Subcutaneous abdominal adipose tissue (tissue), 5 donors: ENCODE measurements at regions not wholly inside any gene's neighbourhood (a gene's known extent, or its start where the extent isn't known, plus 50 kb on each side); places are given as distances from the start of the nearest gene placed in this dataset.
A peak's percentile ranks its signal among the peaks of the same experiment; 100 is the strongest.
"Not testable (repeated sequence)": the region's sequence is repeated elsewhere in the genome, so short reads cannot be mapped to it uniquely, and the experiment has no call there.

Source experiments
- H3K27ac ChIP-seq: one replicate; pipeline ENCODE4 v1.7.0; 2013; ENCODE audit warnings: low read depth, mild to moderate bottlenecking, inconsistent platforms, low read length, moderate library complexity
- H3K27me3 ChIP-seq, 5 donors: one replicate each; pipeline ENCODE4 v1.7.0; 2013; ENCODE audit warnings: low read length in 5 of 5, inconsistent platforms in 1 of 5; ENCODE audit not compliant: control insufficient read depth in 5 of 5, insufficient read depth in 4 of 5
- H3K36me3 ChIP-seq, 5 donors: one replicate each; pipeline ENCODE4 v1.7.0; 2013; ENCODE audit warnings: low read length in 5 of 5; ENCODE audit not compliant: control insufficient read depth in 5 of 5, insufficient read depth in 5 of 5
- H3K4me1 ChIP-seq, 5 donors: one replicate each; pipeline ENCODE4 v1.7.0; 2013; ENCODE audit warnings: low read length in 5 of 5, mild to moderate bottlenecking in 3 of 5, moderate library complexity in 1 of 5; ENCODE audit not compliant: control insufficient read depth in 5 of 5, insufficient read depth in 5 of 5
- H3K4me3 ChIP-seq, 5 donors: one replicate each; pipeline ENCODE4 v1.7.0; 2013; ENCODE audit warnings: low read length in 5 of 5, low read depth in 1 of 5
- H3K9ac ChIP-seq, 5 donors: one replicate each; pipeline ENCODE4 v1.7.0; 2013; ENCODE audit warnings: low read length in 5 of 5, mild to moderate bottlenecking in 4 of 5, moderate library complexity in 3 of 5
- H3K9me3 ChIP-seq, 5 donors: one replicate each; pipeline ENCODE4 v1.7.0; 2013; ENCODE audit warnings: low read length in 5 of 5; ENCODE audit not compliant: control insufficient read depth in 5 of 5
- donor health status: healthy.
- donor health status: healthy.
- donor health status: healthy.
- donor health status: healthy.
- donor health status: healthy.

DNA sequence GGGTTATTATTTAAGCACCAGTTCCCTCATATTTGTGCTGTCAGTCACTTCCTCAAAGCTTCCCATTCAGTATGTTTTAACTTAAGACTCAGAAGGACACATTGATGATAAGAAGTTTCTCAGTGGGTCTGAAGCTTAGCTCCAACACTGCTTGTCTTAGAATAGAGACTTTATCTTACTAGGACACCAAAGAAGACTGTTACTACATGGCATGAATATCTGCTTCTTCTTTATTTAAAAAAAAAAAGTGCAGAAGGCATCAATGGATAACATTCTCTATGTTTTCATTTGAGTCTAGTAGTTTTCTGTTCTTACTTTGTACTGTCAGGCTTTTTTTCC lies 404.2 kb downstream of the DAD1 start:
- no peak overlapping the region for H3K9ac ChIP-seq
- H3K27me3 ChIP-seq = no peaks in the 10 kb centered on the region
- no peaks in the 10 kb centered on the region for H3K36me3 ChIP-seq
- no peaks in the 10 kb centered on the region for H3K9me3 ChIP-seq
- no peaks in the 10 kb centered on the region for H3K4me1 ChIP-seq
- no peak overlapping the region for H3K27ac ChIP-seq
- H3K4me3 ChIP-seq = no peak overlapping the region

DNA sequence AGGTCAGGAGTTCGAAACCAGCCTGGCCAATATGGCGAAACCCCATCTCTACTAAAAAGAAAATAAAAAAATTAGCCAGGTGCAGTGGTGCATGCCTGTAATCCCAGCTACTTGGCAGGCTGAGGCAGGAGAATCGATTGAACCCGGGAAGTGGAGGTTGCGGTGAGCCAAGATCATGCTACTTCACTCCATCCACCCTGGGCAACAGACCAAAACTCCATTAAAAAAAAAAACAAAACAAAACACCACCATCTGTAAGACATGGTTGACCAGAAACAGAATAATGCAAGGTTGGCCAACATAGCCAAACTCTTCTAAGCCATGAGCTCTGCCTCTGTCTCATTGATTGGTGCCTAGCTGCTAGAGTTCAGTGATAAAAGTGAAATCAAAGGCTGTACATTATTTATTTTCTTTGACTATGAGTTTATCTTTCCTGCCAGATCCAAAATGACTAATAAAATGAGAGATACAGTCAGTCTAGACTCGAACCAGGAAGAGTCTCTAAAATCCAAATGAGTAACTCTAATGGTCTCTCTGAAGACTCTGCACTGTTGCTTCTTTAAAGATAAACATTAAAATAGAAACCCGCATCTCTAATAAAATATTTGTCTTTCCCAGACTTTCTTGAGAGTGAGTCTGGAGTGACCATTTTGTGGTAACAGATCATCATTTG lies 404.7 kb downstream of the DAD1 start:
- H3K9ac ChIP-seq = no peak overlapping the region
- H3K9me3 ChIP-seq = no peaks in the 10 kb centered on the region
- H3K4me1 ChIP-seq = no peaks in the 10 kb centered on the region

DNA sequence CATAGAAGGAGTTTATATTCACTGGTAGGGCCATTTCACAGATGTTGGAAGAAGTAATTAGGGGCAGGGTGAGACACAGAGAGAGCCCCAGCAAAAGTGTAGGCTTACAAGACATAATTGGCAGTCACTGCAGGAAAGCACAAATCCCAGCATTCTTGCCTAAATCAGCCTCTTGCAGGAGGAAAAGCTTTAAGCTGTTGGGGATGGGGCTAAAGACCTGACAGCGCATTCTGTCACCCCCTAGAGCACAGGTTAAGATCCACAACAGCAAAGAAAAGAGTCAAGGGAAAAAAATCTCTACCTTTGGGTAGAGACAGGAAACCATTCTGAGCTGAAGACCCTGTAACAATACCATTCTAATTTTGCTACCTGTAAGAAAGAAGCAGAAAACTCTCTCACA lies 409.0 kb downstream of the DAD1 start:
- Histone ChIP-seq H3K27ac (no peak overlapping the region), H3K4me3 (no peak overlapping the region), H3K9me3 (no peaks in the 10 kb centered on the region), H3K27me3 (no peaks in the 10 kb centered on the region), H3K4me1 (peaks cover 0 to 4% (median 0%) of the 10 kb centered on the region in 5 donors), H3K9ac (no peak overlapping the region), H3K36me3 (no peaks in the 10 kb centered on the region)

More for the DNA sequence above, 404.7 kb downstream of the DAD1 start:
- Histone ChIP-seq H3K36me3 (no peaks in the 10 kb centered on the region), H3K27me3 (no peaks in the 10 kb centered on the region), H3K27ac (no peak overlapping the region), H3K4me3 (no peak overlapping the region)

DNA sequence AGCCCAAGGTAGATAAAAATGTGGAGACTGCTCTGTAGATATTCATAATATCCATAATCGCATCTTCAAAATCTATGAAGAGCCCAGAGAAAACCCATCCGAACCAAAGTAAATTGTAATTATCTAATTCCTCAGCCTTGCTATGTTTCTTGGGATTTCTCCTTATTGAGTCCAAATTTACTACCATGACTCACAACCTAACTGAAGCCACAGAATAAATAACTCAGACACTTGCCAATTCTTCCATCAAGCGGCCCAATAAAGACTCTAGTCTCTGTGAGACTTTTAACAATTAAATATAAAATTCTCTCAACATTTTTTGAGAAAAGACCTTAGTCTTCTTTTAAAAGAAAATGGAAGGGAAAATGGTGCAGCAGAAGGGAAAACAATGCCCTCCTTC lies 409.8 kb downstream of the DAD1 start:
- H3K9me3 ChIP-seq = no peaks in the 10 kb centered on the region
- H3K36me3 ChIP-seq = no peaks in the 10 kb centered on the region
- H3K9ac ChIP-seq = no peak overlapping the region
- peak overlapping the region; percentile 39 for H3K27ac ChIP-seq
- no peaks in the 10 kb centered on the region for H3K27me3 ChIP-seq
- H3K4me1 ChIP-seq = peaks cover 0 to 4% (median 0%) of the 10 kb centered on the region in 5 donors
- H3K4me3 ChIP-seq = no peak overlapping the region

DNA sequence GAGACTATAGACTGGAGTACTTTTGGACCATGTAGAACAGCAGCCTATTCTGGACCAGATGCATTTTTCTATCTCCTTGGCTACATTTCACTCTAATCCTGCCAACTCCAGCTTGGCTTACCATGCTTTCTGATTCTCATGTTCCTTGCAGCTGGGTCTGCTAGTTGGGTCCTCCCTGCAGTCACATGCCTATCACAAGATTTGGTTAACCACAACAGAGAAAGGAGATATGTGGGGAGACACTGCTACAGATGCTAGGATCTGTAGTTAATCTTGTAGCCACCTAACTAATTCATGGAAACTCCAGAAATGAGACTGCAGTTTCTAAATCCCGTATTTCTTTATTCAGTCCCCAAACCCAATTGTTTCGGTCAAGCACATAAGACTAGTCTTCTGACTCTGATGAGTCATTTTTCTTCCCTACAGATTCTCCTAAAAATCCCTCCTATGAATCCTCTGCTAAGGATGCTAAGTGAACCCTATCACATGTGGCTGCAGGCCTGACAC lies 410.6 kb downstream of the DAD1 start:
- Histone ChIP-seq H3K4me3 (no peak overlapping the region), H3K9ac (no peak overlapping the region), H3K9me3 (no peaks in the 10 kb centered on the region), H3K27ac (peak overlapping the region; percentile 39), H3K27me3 (no peaks in the 10 kb centered on the region), H3K36me3 (no peaks in the 10 kb centered on the region), H3K4me1 (peaks cover 0 to 4% (median 0%) of the 10 kb centered on the region in 5 donors)

DNA sequence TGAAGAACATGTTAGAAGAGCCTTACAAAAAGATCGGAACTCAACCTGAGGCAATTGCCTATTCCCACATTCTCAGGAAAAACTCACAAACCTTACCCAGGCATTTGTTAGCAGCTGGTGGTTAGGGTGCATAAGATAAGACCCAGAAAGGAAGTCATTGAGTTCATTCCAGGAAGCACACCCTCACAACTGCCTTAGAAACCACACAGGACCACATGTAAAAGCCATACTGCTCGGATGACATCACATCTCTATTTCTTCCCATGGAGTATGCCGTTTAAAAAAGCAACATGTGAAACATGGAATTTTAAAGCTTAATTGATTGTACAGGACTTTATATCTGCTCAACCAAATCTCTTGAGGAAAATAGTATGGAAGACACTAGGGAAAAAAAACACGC lies 411.2 kb downstream of the DAD1 start:
- Histone ChIP-seq H3K27ac (no peak overlapping the region), H3K9ac (no peak overlapping the region), H3K4me1 (peaks cover 0 to 4% (median 0%) of the 10 kb centered on the region in 5 donors), H3K4me3 (no peak overlapping the region), H3K36me3 (no peaks in the 10 kb centered on the region), H3K27me3 (no peaks in the 10 kb centered on the region), H3K9me3 (no peaks in the 10 kb centered on the region)

DNA sequence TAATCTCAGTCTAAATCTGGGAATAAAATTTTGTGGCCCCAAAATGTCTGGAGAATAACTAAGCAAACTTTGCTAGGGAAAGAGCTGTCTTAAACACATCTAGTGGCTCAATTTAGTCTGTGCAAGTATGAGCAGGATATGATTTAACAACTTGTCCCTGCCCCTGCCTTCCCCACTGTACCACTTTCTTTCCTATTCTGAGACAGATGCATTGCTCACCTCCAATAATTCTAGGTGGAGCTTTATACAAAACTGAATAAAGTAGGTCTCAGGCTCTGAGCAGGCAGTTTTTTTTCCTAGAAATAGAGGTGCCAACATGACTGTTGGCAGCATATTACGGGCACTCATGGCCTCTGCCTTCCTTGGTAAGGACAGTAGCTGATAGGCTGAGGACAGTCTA lies 412.1 kb downstream of the DAD1 start:
- Histone ChIP-seq H3K9me3 (no peaks in the 10 kb centered on the region), H3K4me3 (no peak overlapping the region), H3K27ac (no peak overlapping the region), H3K4me1 (peaks cover 0 to 4% (median 0%) of the 10 kb centered on the region in 5 donors), H3K36me3 (no peaks in the 10 kb centered on the region), H3K9ac (no peak overlapping the region), H3K27me3 (no peaks in the 10 kb centered on the region)

DNA sequence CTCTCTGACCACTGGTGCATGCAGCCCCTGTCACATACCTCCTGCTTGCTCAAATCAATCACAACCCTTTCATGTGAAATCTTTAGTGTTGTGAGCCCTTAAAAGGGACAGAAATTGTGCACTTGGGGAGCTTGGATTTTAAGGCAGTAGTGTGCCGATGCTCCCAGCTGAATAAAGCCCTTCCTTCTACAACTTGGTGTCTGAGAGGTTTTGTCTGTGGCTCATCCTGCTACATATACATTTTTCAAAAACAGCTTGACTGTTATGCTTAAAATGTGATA lies 413.8 kb downstream of the DAD1 start:
- H3K9ac ChIP-seq, H3K36me3 ChIP-seq, H3K9me3 ChIP-seq, H3K4me3 ChIP-seq, H3K4me1 ChIP-seq, H3K27me3 ChIP-seq, H3K27ac ChIP-seq: not testable (repeated sequence)

DNA sequence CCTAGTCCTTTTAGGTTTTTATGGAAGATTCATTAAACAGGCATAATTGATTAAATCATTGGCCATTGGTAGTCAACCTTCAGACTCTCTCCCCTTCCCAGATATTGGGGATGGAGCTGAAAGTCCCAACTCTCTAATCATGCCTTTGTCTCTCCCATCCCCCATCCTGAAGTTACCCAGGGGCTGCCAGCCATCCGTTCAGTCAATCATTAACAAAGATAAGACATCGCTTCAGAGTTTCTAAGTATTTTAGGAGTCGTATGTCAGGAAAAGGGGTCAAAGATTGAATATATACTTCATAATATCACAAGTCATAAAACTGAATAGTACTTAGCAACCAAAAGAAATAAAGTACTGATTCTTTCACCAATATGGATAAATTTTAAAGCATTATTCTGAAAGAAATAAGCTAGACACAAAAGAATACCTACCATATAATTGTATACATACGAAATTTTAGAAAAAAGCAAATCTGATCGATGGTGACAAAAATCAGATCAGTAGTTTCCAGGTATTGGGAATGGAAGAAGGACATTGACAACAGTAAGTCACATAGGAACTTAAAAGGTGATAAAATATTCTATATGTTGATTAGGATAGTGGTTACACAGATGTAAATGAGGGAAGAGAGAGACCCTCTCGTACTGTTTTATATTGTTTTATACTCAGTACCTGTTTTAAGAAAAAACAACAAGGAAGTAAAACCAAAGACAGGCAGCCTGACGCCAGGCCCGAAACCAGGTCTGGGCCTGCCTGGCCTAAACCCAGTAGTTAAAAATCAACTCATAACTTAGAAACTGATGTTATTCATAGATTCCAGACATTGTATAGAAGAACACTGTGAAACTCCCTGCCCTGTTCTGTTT lies 414.4 kb downstream of the DAD1 start:
- Histone ChIP-seq H3K4me3 (no peak overlapping the region), H3K27ac (no peak overlapping the region), H3K27me3 (no peaks in the 10 kb centered on the region), H3K9ac (no peak overlapping the region), H3K4me1 (peaks cover 0 to 4% (median 0%) of the 10 kb centered on the region in 5 donors), H3K9me3 (no peaks in the 10 kb centered on the region), H3K36me3 (no peaks in the 10 kb centered on the region)

DNA sequence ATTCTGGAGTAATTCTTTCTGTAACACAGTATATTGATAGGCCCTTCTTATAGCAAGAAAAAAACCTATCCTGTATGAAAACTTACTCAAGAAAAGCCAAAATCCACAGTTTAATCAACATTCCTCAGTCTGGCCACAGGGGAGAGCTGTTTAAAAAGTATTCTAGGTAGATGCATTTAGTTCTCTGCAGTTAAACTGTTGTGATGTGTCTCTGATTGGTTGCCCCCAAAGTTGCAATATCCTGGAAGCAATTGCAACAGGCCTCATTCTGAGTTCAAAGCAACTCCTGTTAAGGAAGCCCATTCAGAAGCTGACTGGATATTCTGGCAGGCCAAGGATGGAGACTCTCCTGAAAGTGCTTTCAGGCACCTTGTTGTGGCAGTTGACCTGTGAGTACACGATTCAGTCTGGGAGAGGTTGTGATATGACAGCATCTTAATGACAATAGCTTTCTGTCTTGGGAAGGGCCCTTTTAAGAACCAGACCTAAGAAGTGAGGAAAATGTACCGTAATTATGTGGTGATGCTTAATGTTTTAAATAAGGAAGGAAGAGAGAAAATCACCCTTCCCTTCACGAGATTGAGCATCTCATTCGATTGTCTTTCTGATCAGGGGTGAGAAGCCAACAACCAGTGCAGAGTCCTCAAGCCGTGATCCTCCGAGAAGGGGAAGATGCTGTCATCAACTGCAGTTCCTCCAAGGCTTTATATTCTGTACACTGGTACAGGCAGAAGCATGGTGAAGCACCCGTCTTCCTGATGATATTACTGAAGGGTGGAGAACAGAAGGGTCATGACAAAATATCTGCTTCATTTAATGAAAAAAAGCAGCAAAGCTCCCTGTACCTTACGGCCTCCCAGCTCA lies 420.7 kb downstream of the DAD1 start:
- no peaks in the 10 kb centered on the region for H3K27me3 ChIP-seq
- H3K9ac ChIP-seq = no peak overlapping the region
- H3K27ac ChIP-seq = no peak overlapping the region
- no peak overlapping the region for H3K4me3 ChIP-seq
- no peaks in the 10 kb centered on the region for H3K36me3 ChIP-seq
- no peaks in the 10 kb centered on the region for H3K4me1 ChIP-seq
- H3K9me3 ChIP-seq = no peaks in the 10 kb centered on the region
